Mesenchymal stem cell (in vitro differentiated cells and primary cell): ENCODE measurements at regions not wholly inside any gene's neighbourhood (a gene's known extent, or its start where the extent isn't known, plus 50 kb on each side); places are given as distances from the start of the nearest gene placed in this dataset.
A peak's percentile ranks its signal among the peaks of the same experiment; 100 is the strongest.

ENCODE experiments used
- DNase-seq: peaks from one replicate; pipeline ENCODE4 v3.0.0-alpha.2; 2013
- H2AFZ ChIP-seq: one replicate; pipeline ENCODE4 v1.6.1; 2013; ENCODE audit warnings: low read depth, mild to moderate bottlenecking, control low read depth, inconsistent platforms, low read length, moderate library complexity
- H2AK5ac ChIP-seq: 2 replicates; pipeline ENCODE4 v1.6.1; 2013; ENCODE audit warnings: low read length, moderate library complexity, mild to moderate bottlenecking, inconsistent platforms; ENCODE audit not compliant: severe bottlenecking
- H2BK120ac ChIP-seq: one replicate; pipeline ENCODE4 v1.6.1; 2013; ENCODE audit warnings: low read depth, mild to moderate bottlenecking, inconsistent platforms, low read length, moderate library complexity
- H2BK12ac ChIP-seq, 2 experiments: one replicate each; pipeline ENCODE4 v1.6.1; 2013; ENCODE audit warnings: inconsistent platforms in 2 of 2, low read length in 2 of 2, mild to moderate bottlenecking in 2 of 2, moderate library complexity in 2 of 2, control low read depth in 1 of 2
- H2BK15ac ChIP-seq: one replicate; pipeline ENCODE4 v1.6.1; 2013; ENCODE audit warnings: mild to moderate bottlenecking, low read depth, inconsistent platforms; ENCODE audit not compliant: poor library complexity, severe bottlenecking
- H2BK5ac ChIP-seq: 2 replicates; pipeline ENCODE4 v1.6.1; 2013; ENCODE audit warnings: low read depth, mild to moderate bottlenecking, low read length, control low read depth, inconsistent platforms; ENCODE audit not compliant: poor library complexity, severe bottlenecking
- H3K14ac ChIP-seq, 2 experiments: one replicate each; pipeline ENCODE4 v1.6.1; 2013; ENCODE audit warnings: inconsistent platforms in 2 of 2, low read length in 2 of 2, control low read depth in 1 of 2, mild to moderate bottlenecking in 1 of 2, moderate library complexity in 1 of 2
- H3K18ac ChIP-seq, 2 experiments: one replicate each; pipeline ENCODE4 v1.6.1; 2013; ENCODE audit warnings: inconsistent platforms in 2 of 2, low read length in 2 of 2, control low read depth in 1 of 2, low read depth in 1 of 2, mild to moderate bottlenecking in 1 of 2
- H3K23ac ChIP-seq, 2 experiments: one replicate each; pipeline ENCODE4 v1.6.1; 2013; ENCODE audit warnings: inconsistent platforms in 2 of 2, low read length in 2 of 2, mild to moderate bottlenecking in 2 of 2, moderate library complexity in 2 of 2, control low read depth in 1 of 2
- H3K27ac ChIP-seq: 2 replicates; pipeline ENCODE4 v1.5.1; 2013; ENCODE audit warnings: mild to moderate bottlenecking, moderate library complexity, low read length, control low read depth, inconsistent platforms; ENCODE audit not compliant: poor library complexity, severe bottlenecking
- H3K27me3 ChIP-seq, 2 experiments: 2 replicates each; pipeline versions ENCODE4 v1.6.1 to v1.7.0; 2013; ENCODE audit warnings: low read length in 2 of 2, mild to moderate bottlenecking in 2 of 2, moderate library complexity in 2 of 2, control low read depth in 1 of 2, inconsistent platforms in 1 of 2; ENCODE audit not compliant: control insufficient read depth in 1 of 2, insufficient read depth in 1 of 2
- H3K36me3 ChIP-seq, 2 experiments: 2 replicates each; pipeline versions ENCODE4 v1.6.1 to v1.7.0; 2013; ENCODE audit warnings: low read length in 2 of 2, control low read depth in 1 of 2, inconsistent platforms in 1 of 2, low read depth in 1 of 2, mild to moderate bottlenecking in 1 of 2; ENCODE audit not compliant: insufficient read depth in 2 of 2, control insufficient read depth in 1 of 2
- H3K4ac ChIP-seq, 2 experiments: one replicate each; pipeline ENCODE4 v1.6.1; 2013; ENCODE audit warnings: inconsistent platforms in 2 of 2, low read length in 2 of 2, mild to moderate bottlenecking in 2 of 2, moderate library complexity in 2 of 2, control low read depth in 1 of 2, low read depth in 1 of 2
- H3K4me1 ChIP-seq: 2 replicates; pipeline ENCODE4 v1.6.1; 2013; ENCODE audit warnings: low read depth, low read length, control low read depth; ENCODE audit not compliant: control insufficient read depth, insufficient read depth
- H3K4me2 ChIP-seq: 2 replicates; pipeline ENCODE4 v1.6.1; 2013; ENCODE audit warnings: low read length, mild to moderate bottlenecking, inconsistent platforms; ENCODE audit not compliant: poor library complexity, severe bottlenecking
- H3K4me3 ChIP-seq, 2 experiments: 2 replicates each; pipeline versions ENCODE4 v1.5.1 to v1.7.0; 2013; ENCODE audit warnings: low read length in 2 of 2, mild to moderate bottlenecking in 2 of 2, control low read depth in 1 of 2, low read depth in 1 of 2; ENCODE audit not compliant: insufficient read depth in 1 of 2
- H3K79me1 ChIP-seq: replicated peaks from 2 replicates; pipeline ENCODE4 v1.6.1; 2013; ENCODE audit warnings: mild to moderate bottlenecking, control low read depth, low read length, inconsistent platforms; ENCODE audit not compliant: poor library complexity, severe bottlenecking
- H3K9ac ChIP-seq: 2 replicates; pipeline ENCODE4 v1.7.0; 2013; ENCODE audit warnings: mild to moderate bottlenecking, low read length, moderate library complexity
- H3K9me3 ChIP-seq: 2 replicates; pipeline ENCODE4 v1.7.0; 2013; ENCODE audit warnings: mild to moderate bottlenecking, low read length; ENCODE audit not compliant: control insufficient read depth
- H4K8ac ChIP-seq: one replicate; pipeline ENCODE4 v1.6.1; 2013; ENCODE audit warnings: inconsistent platforms, mild to moderate bottlenecking, low read length, moderate library complexity
- H4K91ac ChIP-seq: one replicate; pipeline ENCODE4 v1.6.1; 2013; ENCODE audit warnings: mild to moderate bottlenecking, low read length, inconsistent platforms
- WGBS: methylation state at CpG from one replicate; pipeline ENCODE4 v1.1.7; 2013; ENCODE audit warnings: mixed read lengths; 5-methylcytosine and 5-hydroxymethylcytosine counted together

- no peak overlapping the region for H3K4me2 ChIP-seq
- H3K36me3 ChIP-seq, result no peaks in the 10 kb centered on the region
- no peak overlapping the region for H2BK5ac ChIP-seq
- WGBS, result 4% methylated on average over 4 of the region's 5 CpGs
- no peak overlapping the region for H2BK120ac ChIP-seq
- no peak overlapping the region for H2BK12ac ChIP-seq
- no peak overlapping the region for H3K27ac ChIP-seq
- H2AFZ ChIP-seq, result no peak overlapping the region
- H4K8ac ChIP-seq, result no peak overlapping the region
- no peak overlapping the region for H2BK15ac ChIP-seq
- H3K9ac ChIP-seq, result no peak overlapping the region
- no peaks in the 10 kb centered on the region for H3K27me3 ChIP-seq
- no peak overlapping the region for H3K4ac ChIP-seq
- DNase-seq, result peak; percentile 9
- H2AK5ac ChIP-seq, result no peak overlapping the region
- no peak overlapping the region for H3K23ac ChIP-seq
- no peak overlapping the region for H3K18ac ChIP-seq
- H3K14ac ChIP-seq, result no peak overlapping the region
- H3K4me3 ChIP-seq, result no peak overlapping the region
- H4K91ac ChIP-seq, result no peak overlapping the region
- no peaks in the 10 kb centered on the region for H3K9me3 ChIP-seq
- no peaks in the 10 kb centered on the region for H3K4me1 ChIP-seq
- no peaks in the 10 kb centered on the region for H3K79me1 ChIP-seq
Measured at GRCh38 chr4:11165052-11165451, 263.6 kb downstream of the HS3ST1 start.

- H4K8ac ChIP-seq, result no peak overlapping the region
- H2BK12ac ChIP-seq, result no peak overlapping the region
- H4K91ac ChIP-seq, result no peak overlapping the region
- no peaks in the 10 kb centered on the region for H3K36me3 ChIP-seq
- no peak overlapping the region for H2BK15ac ChIP-seq
- H3K4me1 ChIP-seq, result no peaks in the 10 kb centered on the region
- H3K4me2 ChIP-seq, result no peak overlapping the region
- H2BK5ac ChIP-seq, result no peak overlapping the region
- H3K14ac ChIP-seq, result no peak overlapping the region
- H2AK5ac ChIP-seq, result no peak overlapping the region
- H2AFZ ChIP-seq, result no peak overlapping the region
- DNase-seq, result no peak
- H3K27ac ChIP-seq, result no peak overlapping the region
- no peak overlapping the region for H3K4me3 ChIP-seq
- no peak overlapping the region for H2BK120ac ChIP-seq
- no peak overlapping the region for H3K18ac ChIP-seq
- H3K9me3 ChIP-seq, result no peaks in the 10 kb centered on the region
- no peaks in the 10 kb centered on the region for H3K27me3 ChIP-seq
- no peaks in the 10 kb centered on the region for H3K79me1 ChIP-seq
- no peak overlapping the region for H3K23ac ChIP-seq
- H3K4ac ChIP-seq, result no peak overlapping the region
- no peak overlapping the region for H3K9ac ChIP-seq
Measured at GRCh38 chr4:11160288-11160687, 268.4 kb downstream of the HS3ST1 start.

GRCh38 chr4:11158971-11159370 is 269.7 kb downstream of the HS3ST1 start:
- H2BK5ac ChIP-seq, result no peak overlapping the region
- no peak overlapping the region for H2BK120ac ChIP-seq
- no peak overlapping the region for H3K14ac ChIP-seq
- H3K36me3 ChIP-seq, result no peaks in the 10 kb centered on the region
- no peak overlapping the region for H3K4ac ChIP-seq
- H3K4me1 ChIP-seq, result no peaks in the 10 kb centered on the region
- no peak overlapping the region for H3K23ac ChIP-seq
- no peak overlapping the region for H2BK12ac ChIP-seq
- no peak overlapping the region for H3K27ac ChIP-seq
- no peak overlapping the region for H4K8ac ChIP-seq
- H2AK5ac ChIP-seq, result no peak overlapping the region
- WGBS, result 96% methylated on average over 1 of the region's 1 CpG
- H3K79me1 ChIP-seq, result no peaks in the 10 kb centered on the region
- no peak overlapping the region for H3K18ac ChIP-seq
- H3K27me3 ChIP-seq, result no peaks in the 10 kb centered on the region
- H3K4me3 ChIP-seq, result no peak overlapping the region
- no peaks in the 10 kb centered on the region for H3K9me3 ChIP-seq
- no peak overlapping the region for H2BK15ac ChIP-seq
- H2AFZ ChIP-seq, result no peak overlapping the region
- H4K91ac ChIP-seq, result no peak overlapping the region
- no peak for DNase-seq
- no peak overlapping the region for H3K9ac ChIP-seq
- H3K4me2 ChIP-seq, result no peak overlapping the region

- Histone ChIP-seq H2AK5ac (no peak overlapping the region), H3K9me3 (no peaks in the 10 kb centered on the region), H3K36me3 (no peaks in the 10 kb centered on the region), H3K27me3 (no peaks in the 10 kb centered on the region), H2AFZ (no peak overlapping the region), H2BK12ac (no peak overlapping the region), H2BK120ac (no peak overlapping the region), H3K23ac (no peak overlapping the region), H2BK15ac (no peak overlapping the region), H3K9ac (peak overlapping the region; percentile 62), H3K27ac (no peak overlapping the region), H4K8ac (no peak overlapping the region), H3K79me1 (no peaks in the 10 kb centered on the region), H3K4ac (no peak overlapping the region), H3K4me1 (no peaks in the 10 kb centered on the region), H3K4me2 (no peak overlapping the region), H4K91ac (no peak overlapping the region), H3K18ac (no peak overlapping the region), H3K4me3 (no peak overlapping the region), H3K14ac (no peak overlapping the region), H2BK5ac (no peak overlapping the region)
- DNase-seq, result no peak
- WGBS, result 95% methylated on average over 2 of the region's 5 CpGs
Measured at GRCh38 chr4:11155208-11155867, 273.4 kb downstream of the HS3ST1 start.
